ENCODE measurements at regions not wholly inside any gene's neighbourhood (a gene's known extent, or its start where the extent isn't known, plus 50 kb on each side); places are given as distances from the start of the nearest gene placed in this dataset.

- H3K27ac ChIP-seq (ENCODE audit: low read depth in 1 of 2, low read length in 2 of 2) = no peak overlapping the region
- peaks cover 0 to 7% (median 2%) of the 10 kb centered on the region in 7 donors for H3K9me3 Mint-ChIP-seq
- no peak overlapping the region for H2AFZ ChIP-seq (ENCODE audit: insufficient read depth, low read depth, low read length, poor library complexity, severe bottlenecking)
- H3K4me2 ChIP-seq (replicated peaks; ENCODE audit: extremely low read depth, low read length, poor library complexity, severe bottlenecking) = no peak overlapping the region
- no peaks in the 10 kb centered on the region for H3K36me3 ChIP-seq (replicated peaks in 1 of 2; ENCODE audit: control insufficient read depth in 1 of 2, insufficient read depth in 2 of 2, low read length in 2 of 2)
- H3K4me1 ChIP-seq (ENCODE audit: control insufficient read depth in 1 of 2, insufficient read depth in 2 of 2, low read length in 2 of 2) = no peaks in the 10 kb centered on the region
- no peak overlapping the region for H3K4me3 ChIP-seq (replicated peaks in 1 of 3; ENCODE audit: low read depth in 2 of 3, low read length in 3 of 3)
- H3K27ac Mint-ChIP-seq = no peak overlapping the region
- H3K36me3 Mint-ChIP-seq = no peaks in the 10 kb centered on the region
- H4K20me1 ChIP-seq (ENCODE audit: insufficient read depth, low read length) = no peaks in the 10 kb centered on the region
- no peaks in the 10 kb centered on the region for H3K4me1 Mint-ChIP-seq
- no peak overlapping the region for H3K4me3 Mint-ChIP-seq
- TF ChIP-seq CTCF (IDR thresholded peaks at IDR 0.05) = no peak
- intact Hi-C loops (cut with micrococcal nuclease) = no loop called here
- no peaks in the 10 kb centered on the region for H3K9me3 ChIP-seq (replicated peaks in 1 of 2; ENCODE audit: control insufficient read depth in 1 of 2, insufficient read depth in 1 of 2, low read length in 2 of 2)
- H3K27me3 Mint-ChIP-seq (ENCODE audit: low read depth in 3 of 3) = peaks cover 2 to 13% (median 6%) of the 10 kb centered on the region in 3 donors
- DNase-seq = no peak
- no peak overlapping the region for H3K9ac ChIP-seq (ENCODE audit: insufficient read depth, low read length, poor library complexity, severe bottlenecking)
- H3K79me2 ChIP-seq (ENCODE audit: insufficient read depth, low read length) = no peaks in the 10 kb centered on the region
- WGBS (ENCODE audit: insufficient coverage) = 95% methylated on average over 2 of the region's 4 CpGs
- H3K27me3 ChIP-seq (ENCODE audit: control insufficient read depth in 2 of 2, insufficient read depth in 2 of 2, low read length in 2 of 2) = no peaks in the 10 kb centered on the region
Observed at GRCh38 chr2:65587779-65588178, 155.4 kb upstream of the SPRED2 start.

- no peak overlapping the region for H3K27ac Mint-ChIP-seq
- Histone ChIP-seq H3K27me3 (ENCODE audit: control insufficient read depth in 2 of 2, insufficient read depth in 2 of 2, low read length in 2 of 2) (no peaks in the 10 kb centered on the region), H3K4me3 (replicated peaks in 1 of 3; ENCODE audit: low read depth in 2 of 3, low read length in 3 of 3) (no peak overlapping the region), H3K9ac (ENCODE audit: insufficient read depth, low read length, poor library complexity, severe bottlenecking) (no peak overlapping the region), H3K4me2 (replicated peaks; ENCODE audit: extremely low read depth, low read length, poor library complexity, severe bottlenecking) (no peak overlapping the region), H3K4me1 (ENCODE audit: control insufficient read depth in 1 of 2, insufficient read depth in 2 of 2, low read length in 2 of 2) (no peaks in the 10 kb centered on the region), H4K20me1 (ENCODE audit: insufficient read depth, low read length) (no peaks in the 10 kb centered on the region), H2AFZ (ENCODE audit: insufficient read depth, low read depth, low read length, poor library complexity, severe bottlenecking) (no peak overlapping the region), H3K9me3 (replicated peaks in 1 of 2; ENCODE audit: control insufficient read depth in 1 of 2, insufficient read depth in 1 of 2, low read length in 2 of 2) (no peaks in the 10 kb centered on the region), H3K79me2 (ENCODE audit: insufficient read depth, low read length) (no peaks in the 10 kb centered on the region), H3K27ac (ENCODE audit: low read depth in 1 of 2, low read length in 2 of 2) (no peak overlapping the region), H3K36me3 (replicated peaks in 1 of 2; ENCODE audit: control insufficient read depth in 1 of 2, insufficient read depth in 2 of 2, low read length in 2 of 2) (no peaks in the 10 kb centered on the region)
- TF ChIP-seq CTCF (IDR thresholded peaks at IDR 0.05) = no peak
- DNase-seq = no peak
- 93% methylated on average over 4 of the region's 4 CpGs for WGBS (ENCODE audit: insufficient coverage)
- H3K4me1 Mint-ChIP-seq = no peaks in the 10 kb centered on the region
- H3K4me3 Mint-ChIP-seq = no peak overlapping the region
- peaks cover 2 to 15% (median 12%) of the 10 kb centered on the region in 3 donors for H3K27me3 Mint-ChIP-seq (ENCODE audit: low read depth in 3 of 3)
- intact Hi-C loops (cut with micrococcal nuclease) = no loop called here
- H3K36me3 Mint-ChIP-seq = no peaks in the 10 kb centered on the region
- peaks cover 0 to 7% (median 2%) of the 10 kb centered on the region in 7 donors for H3K9me3 Mint-ChIP-seq
Observed at GRCh38 chr2:65586516-65586915, 154.1 kb upstream of the SPRED2 start.

Measured in CD14-positive monocyte (primary cell).